ENCODE measurements at regions not wholly inside any gene's neighbourhood (a gene's known extent, or its start where the extent isn't known, plus 50 kb on each side); places are given as distances from the start of the nearest gene placed in this dataset.

DNA sequence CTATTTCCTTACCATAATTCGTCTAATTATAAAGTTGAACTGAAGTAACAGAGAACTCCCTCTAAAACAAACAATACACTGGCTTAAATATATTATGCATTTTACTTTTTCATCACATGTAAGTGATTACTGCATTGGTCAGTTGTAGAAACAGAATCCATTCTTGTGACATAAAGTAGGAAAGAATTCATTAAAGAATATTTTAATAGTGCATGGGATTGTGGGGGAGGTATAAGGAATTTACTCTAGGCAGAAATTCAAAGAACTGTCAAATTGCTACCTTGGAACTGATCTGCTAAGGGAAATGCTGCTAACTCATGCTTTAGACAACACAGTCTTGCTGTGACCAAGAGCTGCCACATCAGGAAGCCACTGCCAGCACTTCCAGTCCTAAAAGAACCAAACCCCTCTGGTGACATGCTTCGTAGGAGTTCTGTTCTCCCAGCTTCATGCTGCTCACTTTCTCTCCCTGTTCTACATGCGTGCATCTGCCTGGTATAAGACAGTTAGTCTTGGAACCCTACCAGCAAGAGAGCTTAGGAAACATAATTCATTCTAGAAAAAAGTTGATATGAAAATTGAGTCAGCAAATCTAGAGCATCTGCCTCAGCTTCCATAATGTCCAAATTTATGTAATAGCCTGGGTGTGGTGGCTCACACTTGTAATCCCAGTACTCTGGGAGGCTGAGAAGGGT, 1137.6 kb upstream of the NXPH2 start:
- Histone ChIP-seq H3K4me2 (replicated peaks; ENCODE audit: low read depth, low read length, poor library complexity, severe bottlenecking) (no peak overlapping the region), H3K4me1 (ENCODE audit: control insufficient read depth in 2 of 2, insufficient read depth in 2 of 2, low read length in 2 of 2) (no peaks in the 10 kb centered on the region), H3K36me3 (replicated peaks in 1 of 2; ENCODE audit: control extremely low read depth in 1 of 2, control insufficient read depth in 1 of 2, extremely low read depth in 1 of 2, insufficient read depth in 2 of 2, low read length in 1 of 2) (no peaks in the 10 kb centered on the region), H3K27ac (ENCODE audit: low read length in 2 of 2) (no peak overlapping the region), H3K4me3 (ENCODE audit: control extremely low read depth in 1 of 5, extremely low read depth in 1 of 5, insufficient read depth in 1 of 5, low read depth in 2 of 5, low read length in 4 of 5) (no peak overlapping the region), H3K79me2 (ENCODE audit: control insufficient read depth, insufficient read depth, low read length) (no peaks in the 10 kb centered on the region), H3K9me3 (ENCODE audit: control extremely low read depth in 1 of 3, control insufficient read depth in 2 of 3, insufficient read depth in 1 of 3, low read length in 2 of 3) (peaks cover 0 to 5% (median 0%) of the 10 kb centered on the region in 3 donors), H4K20me1 (ENCODE audit: control insufficient read depth, insufficient read depth, low read length, poor library complexity, severe bottlenecking) (no peaks in the 10 kb centered on the region), H3K27me3 (replicated peaks in 1 of 4; ENCODE audit: control extremely low read depth in 1 of 4, control insufficient read depth in 3 of 4, insufficient read depth in 4 of 4, low read length in 3 of 4) (no peaks in the 10 kb centered on the region), H3K9ac (ENCODE audit: low read length) (no peak overlapping the region), H2AFZ (ENCODE audit: insufficient read depth, low read depth, low read length, poor library complexity, severe bottlenecking) (no peak overlapping the region)
- H3K4me3 Mint-ChIP-seq, result no peak overlapping the region
- H3K27me3 Mint-ChIP-seq, result no peaks in the 10 kb centered on the region
- CTCF ChIA-PET, result no interaction called here
- no peaks in the 10 kb centered on the region for H3K9me3 Mint-ChIP-seq (ENCODE audit: insufficient read depth)
- intact Hi-C loops (cut with micrococcal nuclease), result no loop called here
- no peak for ATAC-seq (ENCODE audit: low read depth)
- H3K27ac Mint-ChIP-seq, result no peak overlapping the region
- WGBS (ENCODE audit: insufficient coverage), result 67% methylated on average over 1 of the region's 3 CpGs
- DNase-seq, result no peak
- TF ChIP-seq EZH2 (IDR thresholded peaks at IDR 0.05; ENCODE audit: borderline replicate concordance, insufficient read depth, low read depth, low read length, poor library complexity, severe bottlenecking), result no peak
- TF ChIP-seq, protein P1, sequence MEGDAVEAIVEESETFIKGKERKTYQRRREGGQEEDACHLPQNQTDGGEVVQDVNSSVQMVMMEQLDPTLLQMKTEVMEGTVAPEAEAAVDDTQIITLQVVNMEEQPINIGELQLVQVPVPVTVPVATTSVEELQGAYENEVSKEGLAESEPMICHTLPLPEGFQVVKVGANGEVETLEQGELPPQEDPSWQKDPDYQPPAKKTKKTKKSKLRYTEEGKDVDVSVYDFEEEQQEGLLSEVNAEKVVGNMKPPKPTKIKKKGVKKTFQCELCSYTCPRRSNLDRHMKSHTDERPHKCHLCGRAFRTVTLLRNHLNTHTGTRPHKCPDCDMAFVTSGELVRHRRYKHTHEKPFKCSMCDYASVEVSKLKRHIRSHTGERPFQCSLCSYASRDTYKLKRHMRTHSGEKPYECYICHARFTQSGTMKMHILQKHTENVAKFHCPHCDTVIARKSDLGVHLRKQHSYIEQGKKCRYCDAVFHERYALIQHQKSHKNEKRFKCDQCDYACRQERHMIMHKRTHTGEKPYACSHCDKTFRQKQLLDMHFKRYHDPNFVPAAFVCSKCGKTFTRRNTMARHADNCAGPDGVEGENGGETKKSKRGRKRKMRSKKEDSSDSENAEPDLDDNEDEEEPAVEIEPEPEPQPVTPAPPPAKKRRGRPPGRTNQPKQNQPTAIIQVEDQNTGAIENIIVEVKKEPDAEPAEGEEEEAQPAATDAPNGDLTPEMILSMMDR (IDR thresholded peaks at IDR 0.05), result no peak
- POLR2A ChIA-PET, result no interaction called here
- no peaks in the 10 kb centered on the region for H3K4me1 Mint-ChIP-seq

DNA sequence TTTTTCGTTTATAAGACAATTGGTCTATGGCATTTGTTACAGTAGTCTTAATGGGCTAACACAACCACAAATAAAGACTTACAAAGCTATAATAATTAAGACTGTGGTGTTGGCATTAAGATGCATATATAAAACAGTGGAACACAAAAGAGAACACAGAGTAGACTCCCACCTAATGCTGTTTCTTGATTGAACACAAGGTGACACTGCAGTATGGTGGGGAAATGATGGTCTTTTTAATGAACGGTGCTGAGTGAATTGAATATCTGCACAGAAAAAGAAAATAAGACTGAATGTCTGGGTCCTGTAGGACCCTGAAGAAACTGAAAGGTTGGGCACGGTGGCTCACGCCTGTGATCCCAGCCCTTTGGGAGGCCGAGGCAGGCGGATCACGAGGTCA, 1136.6 kb upstream of the NXPH2 start:
- ChIA-PET POLR2A (no interaction called here), CTCF (no interaction called here)
- Histone ChIP-seq H3K27me3 (replicated peaks in 1 of 4; ENCODE audit: control extremely low read depth in 1 of 4, control insufficient read depth in 3 of 4, insufficient read depth in 4 of 4, low read length in 3 of 4) (no peaks in the 10 kb centered on the region), H2AFZ (ENCODE audit: insufficient read depth, low read depth, low read length, poor library complexity, severe bottlenecking) (no peak overlapping the region), H4K20me1 (ENCODE audit: control insufficient read depth, insufficient read depth, low read length, poor library complexity, severe bottlenecking) (no peaks in the 10 kb centered on the region), H3K9ac (ENCODE audit: low read length) (no peak overlapping the region), H3K36me3 (replicated peaks in 1 of 2; ENCODE audit: control extremely low read depth in 1 of 2, control insufficient read depth in 1 of 2, extremely low read depth in 1 of 2, insufficient read depth in 2 of 2, low read length in 1 of 2) (no peaks in the 10 kb centered on the region), H3K4me1 (ENCODE audit: control insufficient read depth in 2 of 2, insufficient read depth in 2 of 2, low read length in 2 of 2) (no peaks in the 10 kb centered on the region), H3K27ac (ENCODE audit: low read length in 2 of 2) (no peak overlapping the region), H3K4me2 (replicated peaks; ENCODE audit: low read depth, low read length, poor library complexity, severe bottlenecking) (no peak overlapping the region), H3K9me3 (ENCODE audit: control extremely low read depth in 1 of 3, control insufficient read depth in 2 of 3, insufficient read depth in 1 of 3, low read length in 2 of 3) (peaks cover 0 to 7% (median 0%) of the 10 kb centered on the region in 3 donors), H3K4me3 (ENCODE audit: control extremely low read depth in 1 of 5, extremely low read depth in 1 of 5, insufficient read depth in 1 of 5, low read depth in 2 of 5, low read length in 4 of 5) (no peak overlapping the region), H3K79me2 (ENCODE audit: control insufficient read depth, insufficient read depth, low read length) (no peaks in the 10 kb centered on the region)
- no peak for TF ChIP-seq EZH2 (IDR thresholded peaks at IDR 0.05; ENCODE audit: borderline replicate concordance, insufficient read depth, low read depth, low read length, poor library complexity, severe bottlenecking)
- TF ChIP-seq, protein P1 (IDR thresholded peaks at IDR 0.05), result no peak
- Mint-ChIP-seq H3K4me3 (no peak overlapping the region), H3K9me3 (ENCODE audit: insufficient read depth) (no peaks in the 10 kb centered on the region), H3K4me1 (no peaks in the 10 kb centered on the region), H3K27me3 (no peaks in the 10 kb centered on the region), H3K27ac (no peak overlapping the region)
- intact Hi-C loops (cut with micrococcal nuclease), result no loop called here
- WGBS (ENCODE audit: insufficient coverage), result 97% methylated on average over 3 of the region's 7 CpGs
- DNase-seq (no peak), ATAC-seq (ENCODE audit: low read depth) (no peak)

Measured in B cell (primary cell).